ENCODE measurements at regions not wholly inside any gene's neighbourhood (a gene's known extent, or its start where the extent isn't known, plus 50 kb on each side); places are given as distances from the start of the nearest gene placed in this dataset.

GRCh38 chrX:113973706-113974105 lies 610.2 kb upstream of the HTR2C start:
- Mint-ChIP-seq H3K27me3 (ENCODE audit: low read depth, poor library complexity) (no peaks in the 10 kb centered on the region), H3K27ac (no peak overlapping the region), H3K36me3 (ENCODE audit: low read depth) (no peaks in the 10 kb centered on the region)

GRCh38 chrX:113966791-113967190 lies 617.1 kb upstream of the HTR2C start:
- H3K27ac Mint-ChIP-seq: no peak overlapping the region
- H3K4me1 Mint-ChIP-seq: no peaks in the 10 kb centered on the region
- H3K27me3 Mint-ChIP-seq (ENCODE audit: low read depth, poor library complexity): no peaks in the 10 kb centered on the region
- no peak for DNase-seq
- peaks cover 5% of the 10 kb centered on the region for H3K36me3 Mint-ChIP-seq (ENCODE audit: low read depth)
- TF ChIP-seq CTCF (IDR thresholded peaks at IDR 0.05): no peak
- H3K9me3 Mint-ChIP-seq: peaks cover 27% of the 10 kb centered on the region
- no peak overlapping the region for H3K4me3 Mint-ChIP-seq

More at GRCh38 chrX:113973706-113974105, 610.2 kb upstream of the HTR2C start:
- H3K4me3 Mint-ChIP-seq: no peak overlapping the region
- no peak for TF ChIP-seq CTCF (IDR thresholded peaks at IDR 0.05)
- DNase-seq: no peak
- H3K4me1 Mint-ChIP-seq: no peaks in the 10 kb centered on the region
- H3K9me3 Mint-ChIP-seq: peaks cover 14% of the 10 kb centered on the region

- peaks cover 5% of the 10 kb centered on the region for H3K36me3 Mint-ChIP-seq (ENCODE audit: low read depth)
- no peak for TF ChIP-seq CTCF (IDR thresholded peaks at IDR 0.05)
- no peaks in the 10 kb centered on the region for H3K27me3 Mint-ChIP-seq (ENCODE audit: low read depth, poor library complexity)
- DNase-seq: no peak
- no peak overlapping the region for H3K4me3 Mint-ChIP-seq
- H3K27ac Mint-ChIP-seq: no peak overlapping the region
- H3K9me3 Mint-ChIP-seq: peaks cover 5% of the 10 kb centered on the region
- no peaks in the 10 kb centered on the region for H3K4me1 Mint-ChIP-seq
Measured at GRCh38 chrX:113962343-113962742, 621.5 kb upstream of the HTR2C start.

GRCh38 chrX:113959912-113960626 lies 623.8 kb upstream of the HTR2C start:
- H3K36me3 Mint-ChIP-seq (ENCODE audit: low read depth): no peaks in the 10 kb centered on the region
- H3K4me3 Mint-ChIP-seq: no peak overlapping the region
- no peak overlapping the region for H3K27ac Mint-ChIP-seq
- no peak for TF ChIP-seq CTCF (IDR thresholded peaks at IDR 0.05)
- no peak for DNase-seq
- H3K4me1 Mint-ChIP-seq: no peaks in the 10 kb centered on the region
- no peaks in the 10 kb centered on the region for H3K27me3 Mint-ChIP-seq (ENCODE audit: low read depth, poor library complexity)
- H3K9me3 Mint-ChIP-seq: no peaks in the 10 kb centered on the region

GRCh38 chrX:113956936-113957335 lies 627.0 kb upstream of the HTR2C start:
- DNase-seq: no peak
- H3K4me1 Mint-ChIP-seq: no peaks in the 10 kb centered on the region
- TF ChIP-seq CTCF (IDR thresholded peaks at IDR 0.05): no peak

GRCh38 chrX:113954297-113954696 lies 629.6 kb upstream of the HTR2C start:
- Mint-ChIP-seq H3K36me3 (ENCODE audit: low read depth) (peaks cover 6% of the 10 kb centered on the region), H3K4me1 (no peaks in the 10 kb centered on the region), H3K27ac (no peak overlapping the region), H3K27me3 (ENCODE audit: low read depth, poor library complexity) (no peaks in the 10 kb centered on the region), H3K9me3 (peaks cover 9% of the 10 kb centered on the region), H3K4me3 (no peak overlapping the region)
- DNase-seq: no peak
- no peak for TF ChIP-seq CTCF (IDR thresholded peaks at IDR 0.05)

More at GRCh38 chrX:113956936-113957335, 627.0 kb upstream of the HTR2C start:
- H3K36me3 Mint-ChIP-seq (ENCODE audit: low read depth): no peaks in the 10 kb centered on the region
- no peak overlapping the region for H3K4me3 Mint-ChIP-seq
- no peak overlapping the region for H3K27ac Mint-ChIP-seq
- peaks cover 2% of the 10 kb centered on the region for H3K9me3 Mint-ChIP-seq
- no peaks in the 10 kb centered on the region for H3K27me3 Mint-ChIP-seq (ENCODE audit: low read depth, poor library complexity)
